ENCODE measurements at regions not wholly inside any gene's neighbourhood (a gene's known extent, or its start where the extent isn't known, plus 50 kb on each side); places are given as distances from the start of the nearest gene placed in this dataset.

DNA sequence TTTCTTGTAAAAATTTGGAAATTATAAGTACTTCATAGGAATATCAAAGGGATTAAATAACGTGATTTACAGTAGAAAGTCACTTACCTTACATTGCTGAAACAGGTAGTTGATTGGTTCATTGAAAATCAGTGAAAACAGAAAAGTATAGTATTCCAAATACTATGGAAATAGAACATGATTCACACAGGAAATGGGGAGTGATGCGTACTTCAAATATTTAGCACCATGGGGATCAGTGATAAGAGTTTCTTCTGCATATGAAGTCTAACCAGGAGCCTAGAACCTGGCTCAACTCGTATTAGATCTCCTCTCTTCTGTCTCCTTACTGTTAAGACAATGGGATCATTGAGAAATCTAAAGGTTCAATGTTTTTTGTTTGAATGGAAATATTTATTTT, 133.3 kb downstream of the FAM174A start:
- no peak overlapping the region for H3K4me3 ChIP-seq (ENCODE audit: low read depth, low read length)
- no peak overlapping the region for H3K4ac ChIP-seq (ENCODE audit: low read depth, low read length)
- no peaks in the 10 kb centered on the region for H3K27me3 ChIP-seq (ENCODE audit: insufficient read depth, low read length)
- H3K14ac ChIP-seq (ENCODE audit: low read length) = no peak overlapping the region
- DNase-seq = no peak
- no peak overlapping the region for H4K8ac ChIP-seq (ENCODE audit: low read depth, low read length)
- no peak overlapping the region for H4K91ac ChIP-seq (ENCODE audit: low read depth, low read length)
- WGBS (ENCODE audit: extremely low coverage, insufficient coverage, insufficient read length) = no CpG with 5 or more reads among the region's 3 CpGs
- no peak overlapping the region for H2BK12ac ChIP-seq (ENCODE audit: low read length)
- H3K79me2 ChIP-seq (ENCODE audit: control insufficient read depth, insufficient read depth, low read length, poor library complexity) = no peaks in the 10 kb centered on the region
- H3K18ac ChIP-seq (ENCODE audit: low read length) = no peak overlapping the region
- H3K79me1 ChIP-seq (ENCODE audit: low read length) = no peaks in the 10 kb centered on the region
- H3K27ac ChIP-seq (ENCODE audit: low read depth, low read length) = no peak overlapping the region
- no peak overlapping the region for H2AFZ ChIP-seq (ENCODE audit: insufficient read depth, low read length, poor library complexity)
- no peak overlapping the region for H3K23ac ChIP-seq (ENCODE audit: low read length)
- H3K36me3 ChIP-seq (ENCODE audit: control insufficient read depth in 1 of 2, insufficient read depth in 2 of 2, low read length in 2 of 2) = no peaks in the 10 kb centered on the region
- no peak overlapping the region for H4K12ac ChIP-seq (ENCODE audit: low read depth, low read length)
- no peak overlapping the region for H2AK5ac ChIP-seq (ENCODE audit: low read length)
- no peak overlapping the region for H3K9ac ChIP-seq (ENCODE audit: low read length)
- H3K9me3 ChIP-seq (ENCODE audit: insufficient read depth, low read depth, low read length) = no peaks in the 10 kb centered on the region
- H2BK120ac ChIP-seq (ENCODE audit: insufficient read depth, low read length, poor library complexity) = no peak overlapping the region
- no peak overlapping the region for H3K4me2 ChIP-seq (ENCODE audit: low read length)
- no peak overlapping the region for H2BK5ac ChIP-seq (ENCODE audit: low read depth, low read length, poor library complexity)
- H3K4me1 ChIP-seq (ENCODE audit: control insufficient read depth in 1 of 2, insufficient read depth in 2 of 2, low read length in 2 of 2) = no peaks in the 10 kb centered on the region

DNA sequence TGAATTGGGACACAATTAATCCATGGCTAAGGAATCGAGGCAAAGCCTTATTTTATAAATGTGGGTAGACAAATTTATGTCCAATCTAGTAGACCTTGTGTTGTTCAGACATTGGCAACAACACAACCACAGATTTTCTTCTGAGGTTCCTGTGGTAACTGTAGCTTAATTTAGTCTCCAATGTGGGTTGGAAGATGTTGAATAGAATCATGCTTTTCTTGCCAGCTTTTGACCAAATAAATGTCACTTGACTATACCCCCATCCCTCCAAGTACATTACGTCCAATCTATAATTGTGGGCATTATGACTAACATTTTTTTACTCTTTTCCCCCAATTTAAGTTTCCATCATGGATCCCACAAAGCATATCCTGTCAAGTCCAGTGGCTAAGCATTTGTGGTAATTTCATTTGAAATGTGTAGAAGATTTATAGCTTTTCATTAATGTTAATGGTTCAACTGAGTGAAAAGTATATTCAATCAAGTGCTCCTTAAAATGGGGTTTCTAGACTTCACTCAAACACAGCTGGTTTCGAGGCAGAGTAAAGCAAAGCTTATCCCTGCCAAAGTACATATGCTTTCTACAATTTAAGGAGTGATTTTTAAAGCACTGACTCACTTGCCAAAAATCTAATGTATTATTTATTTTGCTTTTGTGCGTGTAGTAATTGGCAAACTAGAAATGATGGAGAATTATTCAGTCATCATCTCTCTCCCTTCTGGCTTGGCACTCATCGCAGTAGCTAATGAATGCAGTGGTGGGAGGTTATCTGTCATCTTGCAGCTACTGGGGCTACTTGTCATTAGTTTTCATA, 141.8 kb downstream of the FAM174A start:
- no peak overlapping the region for H4K8ac ChIP-seq (ENCODE audit: low read depth, low read length)
- no peak overlapping the region for H3K23ac ChIP-seq (ENCODE audit: low read length)
- H3K18ac ChIP-seq (ENCODE audit: low read length) = no peak overlapping the region
- no peak overlapping the region for H3K4ac ChIP-seq (ENCODE audit: low read depth, low read length)
- H2BK120ac ChIP-seq (ENCODE audit: insufficient read depth, low read length, poor library complexity) = no peak overlapping the region
- no peaks in the 10 kb centered on the region for H3K79me2 ChIP-seq (ENCODE audit: control insufficient read depth, insufficient read depth, low read length, poor library complexity)
- no peaks in the 10 kb centered on the region for H3K27me3 ChIP-seq (ENCODE audit: insufficient read depth, low read length)
- no peak for DNase-seq
- H3K27ac ChIP-seq (ENCODE audit: low read depth, low read length) = no peak overlapping the region
- no peaks in the 10 kb centered on the region for H3K4me1 ChIP-seq (ENCODE audit: control insufficient read depth in 1 of 2, insufficient read depth in 2 of 2, low read length in 2 of 2)
- H2BK5ac ChIP-seq (ENCODE audit: low read depth, low read length, poor library complexity) = no peak overlapping the region
- H3K14ac ChIP-seq (ENCODE audit: low read length) = no peak overlapping the region
- H3K79me1 ChIP-seq (ENCODE audit: low read length) = no peaks in the 10 kb centered on the region
- H3K9me3 ChIP-seq (ENCODE audit: insufficient read depth, low read depth, low read length) = no peaks in the 10 kb centered on the region
- H2AK5ac ChIP-seq (ENCODE audit: low read length) = no peak overlapping the region
- H2BK12ac ChIP-seq (ENCODE audit: low read length) = no peak overlapping the region
- H4K91ac ChIP-seq (ENCODE audit: low read depth, low read length) = no peak overlapping the region
- no peak overlapping the region for H3K4me2 ChIP-seq (ENCODE audit: low read length)
- no peak overlapping the region for H2AFZ ChIP-seq (ENCODE audit: insufficient read depth, low read length, poor library complexity)
- H3K9ac ChIP-seq (ENCODE audit: low read length) = no peak overlapping the region
- no peak overlapping the region for H4K12ac ChIP-seq (ENCODE audit: low read depth, low read length)
- no peak overlapping the region for H3K4me3 ChIP-seq (ENCODE audit: low read depth, low read length)
- no peaks in the 10 kb centered on the region for H3K36me3 ChIP-seq (ENCODE audit: control insufficient read depth in 1 of 2, insufficient read depth in 2 of 2, low read length in 2 of 2)
- no CpG with 5 or more reads among the region's 5 CpGs for WGBS (ENCODE audit: extremely low coverage, insufficient coverage, insufficient read length)

DNA sequence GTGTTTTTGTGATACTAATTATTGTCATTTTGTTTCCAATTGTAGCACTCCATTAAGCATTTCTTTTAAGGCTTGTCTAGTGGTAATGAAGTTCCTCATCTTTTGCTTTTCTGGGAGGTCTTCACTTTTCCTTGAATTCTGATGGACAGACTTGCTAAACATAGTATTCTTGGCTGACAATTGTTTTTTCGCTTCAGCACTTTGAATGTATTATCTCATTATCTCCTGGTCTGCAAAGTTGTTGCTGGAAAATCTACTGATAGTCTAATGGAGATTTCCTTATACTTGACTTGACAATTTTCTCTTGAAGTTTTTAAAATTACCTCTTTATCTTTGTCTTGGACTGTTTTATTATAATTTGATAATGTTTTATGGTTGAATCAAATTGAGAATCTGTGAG, 147.5 kb downstream of the FAM174A start:
- Histone ChIP-seq H2BK12ac (ENCODE audit: low read length) (no peak overlapping the region), H3K9me3 (ENCODE audit: insufficient read depth, low read depth, low read length) (peaks cover 4% of the 10 kb centered on the region), H3K14ac (ENCODE audit: low read length) (no peak overlapping the region), H4K91ac (ENCODE audit: low read depth, low read length) (no peak overlapping the region), H3K18ac (ENCODE audit: low read length) (no peak overlapping the region), H3K9ac (ENCODE audit: low read length) (no peak overlapping the region), H2BK5ac (ENCODE audit: low read depth, low read length, poor library complexity) (no peak overlapping the region), H3K4me2 (ENCODE audit: low read length) (no peak overlapping the region), H3K79me1 (ENCODE audit: low read length) (no peaks in the 10 kb centered on the region), H3K27me3 (ENCODE audit: insufficient read depth, low read length) (no peaks in the 10 kb centered on the region), H4K8ac (ENCODE audit: low read depth, low read length) (no peak overlapping the region), H3K36me3 (ENCODE audit: control insufficient read depth in 1 of 2, insufficient read depth in 2 of 2, low read length in 2 of 2) (peaks cover 0 to 2% of the 10 kb centered on the region in 2 experiments), H3K4ac (ENCODE audit: low read depth, low read length) (no peak overlapping the region), H3K27ac (ENCODE audit: low read depth, low read length) (no peak overlapping the region), H3K79me2 (ENCODE audit: control insufficient read depth, insufficient read depth, low read length, poor library complexity) (no peaks in the 10 kb centered on the region), H2BK120ac (ENCODE audit: insufficient read depth, low read length, poor library complexity) (no peak overlapping the region), H3K4me3 (ENCODE audit: low read depth, low read length) (no peak overlapping the region), H4K12ac (ENCODE audit: low read depth, low read length) (no peak overlapping the region), H3K23ac (ENCODE audit: low read length) (no peak overlapping the region), H3K4me1 (ENCODE audit: control insufficient read depth in 1 of 2, insufficient read depth in 2 of 2, low read length in 2 of 2) (no peaks in the 10 kb centered on the region), H2AK5ac (ENCODE audit: low read length) (no peak overlapping the region), H2AFZ (ENCODE audit: insufficient read depth, low read length, poor library complexity) (no peak overlapping the region)
- no peak for DNase-seq
- no CpG with 5 or more reads among the region's 1 CpG for WGBS (ENCODE audit: extremely low coverage, insufficient coverage, insufficient read length)

DNA sequence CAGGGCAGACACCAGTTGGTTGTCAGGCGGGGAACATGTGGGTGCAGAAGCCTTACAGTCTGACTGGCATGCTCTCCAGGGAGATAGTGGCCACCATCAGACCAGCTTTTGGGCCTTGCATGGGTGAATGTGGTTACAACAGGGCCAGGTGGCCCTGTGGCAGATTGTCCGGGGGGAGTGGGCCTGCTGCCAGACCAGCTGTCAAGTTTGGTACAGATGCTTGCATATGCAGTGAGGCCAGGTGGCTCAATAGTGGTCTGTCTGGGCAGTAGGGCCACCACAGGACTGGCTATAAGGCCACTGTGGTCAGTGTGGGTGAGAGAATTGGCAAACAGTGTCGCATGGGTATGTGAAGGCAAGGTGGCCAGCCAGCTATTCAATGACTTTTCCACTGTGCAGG, 148.7 kb downstream of the FAM174A start:
- Histone ChIP-seq H2AFZ (ENCODE audit: insufficient read depth, low read length, poor library complexity) (no peak overlapping the region), H3K27ac (ENCODE audit: low read depth, low read length) (no peak overlapping the region), H4K8ac (ENCODE audit: low read depth, low read length) (no peak overlapping the region), H3K27me3 (ENCODE audit: insufficient read depth, low read length) (no peaks in the 10 kb centered on the region), H3K4me2 (ENCODE audit: low read length) (no peak overlapping the region), H3K9ac (ENCODE audit: low read length) (no peak overlapping the region), H2BK12ac (ENCODE audit: low read length) (no peak overlapping the region), H3K18ac (ENCODE audit: low read length) (no peak overlapping the region), H3K79me2 (ENCODE audit: control insufficient read depth, insufficient read depth, low read length, poor library complexity) (no peaks in the 10 kb centered on the region), H2BK5ac (ENCODE audit: low read depth, low read length, poor library complexity) (no peak overlapping the region), H2AK5ac (ENCODE audit: low read length) (no peak overlapping the region), H3K14ac (ENCODE audit: low read length) (no peak overlapping the region), H4K12ac (ENCODE audit: low read depth, low read length) (no peak overlapping the region), H3K79me1 (ENCODE audit: low read length) (no peaks in the 10 kb centered on the region), H4K91ac (ENCODE audit: low read depth, low read length) (no peak overlapping the region), H3K9me3 (ENCODE audit: insufficient read depth, low read depth, low read length) (peaks cover 4% of the 10 kb centered on the region), H2BK120ac (ENCODE audit: insufficient read depth, low read length, poor library complexity) (no peak overlapping the region), H3K4ac (ENCODE audit: low read depth, low read length) (no peak overlapping the region), H3K23ac (ENCODE audit: low read length) (no peak overlapping the region), H3K4me1 (ENCODE audit: control insufficient read depth in 1 of 2, insufficient read depth in 2 of 2, low read length in 2 of 2) (no peaks in the 10 kb centered on the region), H3K4me3 (ENCODE audit: low read depth, low read length) (no peak overlapping the region), H3K36me3 (ENCODE audit: control insufficient read depth in 1 of 2, insufficient read depth in 2 of 2, low read length in 2 of 2) (peaks cover 0 to 2% of the 10 kb centered on the region in 2 experiments)
- no CpG with 5 or more reads among the region's 3 CpGs for WGBS (ENCODE audit: extremely low coverage, insufficient coverage, insufficient read length)
- no peak for DNase-seq
